ENCODE measurements at regions not wholly inside any gene's neighbourhood (a gene's known extent, or its start where the extent isn't known, plus 50 kb on each side); places are given as distances from the start of the nearest gene placed in this dataset.

DNA sequence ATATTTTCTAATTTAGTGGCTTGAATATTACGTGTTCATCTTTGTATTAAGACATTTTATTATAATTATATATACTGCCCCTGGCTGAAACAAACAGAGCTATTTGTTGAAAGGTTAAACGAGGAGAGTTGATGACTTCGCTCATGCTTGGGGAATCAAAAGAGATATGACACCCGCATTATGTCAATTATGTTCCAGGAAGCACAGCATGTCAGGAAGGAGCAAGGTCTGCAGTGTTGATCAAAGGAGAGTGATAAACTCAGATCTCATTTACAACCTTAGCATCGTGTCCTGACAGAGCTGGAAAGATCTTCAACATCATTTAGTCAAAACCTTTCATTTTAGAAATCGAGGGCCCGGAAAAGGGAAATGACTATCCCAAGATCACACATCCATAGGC is 510.1 kb downstream of the TDRD15 start:
- no peak for DNase-seq (ENCODE audit: extremely low read depth in 1 of 11, low read depth in 9 of 11, low spot score in 4 of 11)

DNA sequence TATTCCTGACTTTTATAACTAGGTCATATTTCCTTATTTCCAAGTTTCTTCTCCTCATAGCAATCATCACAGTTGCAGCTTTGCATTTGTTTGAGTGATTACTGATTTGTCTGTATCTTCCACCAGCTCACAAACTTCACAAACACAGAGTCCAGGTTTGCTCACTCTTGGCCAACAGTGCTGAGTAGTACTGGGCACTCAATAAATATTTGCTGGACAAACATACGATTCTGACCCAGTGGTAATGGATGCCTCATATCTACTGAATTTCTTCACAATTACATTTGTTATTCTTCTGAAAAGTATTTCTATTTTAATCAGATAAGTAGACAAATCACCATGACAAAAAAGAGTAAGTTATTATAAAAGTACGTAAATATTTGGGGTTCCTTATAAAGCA is 516.3 kb downstream of the TDRD15 start:
- no peak for DNase-seq (ENCODE audit: extremely low read depth in 1 of 11, low read depth in 9 of 11, low spot score in 4 of 11)

DNA sequence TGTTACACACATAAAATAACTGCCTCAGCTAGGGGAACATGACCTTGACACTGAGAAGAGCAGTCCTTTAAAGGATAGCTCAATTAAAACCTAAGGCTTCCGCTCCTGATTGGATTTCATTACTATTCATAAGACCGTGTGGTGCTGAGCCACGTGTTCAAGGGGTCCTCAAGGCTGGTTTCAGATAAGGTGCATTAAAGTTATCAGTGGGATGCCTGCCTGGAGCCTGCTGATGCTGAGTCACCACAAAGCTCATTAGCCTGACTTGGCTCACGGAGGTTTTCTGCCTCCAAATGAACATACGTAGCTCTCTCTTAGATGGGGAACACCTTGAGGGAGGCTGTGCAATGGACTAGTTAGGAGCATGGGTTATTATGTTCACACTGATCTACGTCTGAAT is 518.9 kb downstream of the TDRD15 start:
- DNase-seq (ENCODE audit: extremely low read depth in 1 of 11, low read depth in 9 of 11, low spot score in 4 of 11), result no peak

DNA sequence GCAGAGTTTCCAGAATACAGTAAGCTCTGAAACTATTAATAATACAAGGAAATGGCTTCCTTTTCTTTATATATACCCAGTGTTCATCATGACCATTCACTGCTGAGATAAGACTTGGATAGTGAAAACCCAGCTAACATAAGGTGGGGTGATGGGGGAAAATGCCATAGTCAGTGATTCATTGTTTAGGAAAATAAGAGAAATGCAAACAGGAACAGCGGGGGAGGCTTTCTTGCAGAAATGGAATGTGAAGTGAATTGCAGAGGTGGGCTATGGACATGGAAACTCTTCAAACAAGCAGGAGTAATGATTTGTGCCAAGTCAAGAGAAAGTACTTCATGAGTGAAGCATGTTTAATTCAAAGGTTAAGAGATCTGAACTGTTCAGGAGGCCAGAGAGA is 519.4 kb downstream of the TDRD15 start:
- DNase-seq (ENCODE audit: extremely low read depth in 1 of 11, low read depth in 9 of 11, low spot score in 4 of 11), result peak in 2 of 11 donors; percentile 15 to 37

DNA sequence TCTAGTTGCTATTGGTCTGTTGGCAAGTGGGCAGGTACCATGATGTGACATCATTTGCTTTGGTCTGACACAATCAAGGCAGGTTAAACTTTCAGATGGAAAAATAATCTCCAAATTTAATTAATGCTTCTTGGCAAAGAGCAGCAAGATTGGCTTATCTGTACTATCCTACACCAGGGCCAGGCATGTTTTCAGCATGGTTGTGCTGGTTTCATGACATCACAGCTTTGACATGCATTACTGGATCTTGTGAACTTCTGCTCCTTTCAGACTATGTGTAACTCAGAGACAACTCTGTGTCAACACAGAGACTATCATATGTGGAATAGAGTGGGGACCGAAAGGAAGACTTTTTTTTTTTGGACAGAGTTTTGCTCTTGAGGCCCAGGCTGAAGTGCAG is 520.5 kb downstream of the TDRD15 start:
- DNase-seq (ENCODE audit: extremely low read depth in 1 of 11, low read depth in 9 of 11, low spot score in 4 of 11), result no peak

DNA sequence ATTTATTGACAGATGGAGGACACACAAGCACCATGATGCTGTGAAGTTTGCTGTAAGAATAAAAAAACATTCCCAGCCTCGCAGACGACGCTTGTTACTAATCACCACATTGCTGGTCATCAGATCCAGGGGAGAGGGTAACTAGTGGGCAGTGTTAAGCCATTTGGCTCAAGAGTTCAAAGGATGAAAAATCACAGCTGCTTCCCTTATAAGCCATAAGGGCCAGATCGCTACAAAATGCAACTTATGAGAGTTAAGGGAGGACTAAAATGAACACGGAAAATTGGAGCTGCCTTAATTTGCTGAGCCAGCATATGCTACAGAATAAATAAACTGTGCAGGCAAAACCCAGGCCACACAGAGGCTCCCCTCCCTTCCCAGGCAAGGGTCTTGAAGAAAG is 522.6 kb downstream of the TDRD15 start:
- DNase-seq (ENCODE audit: extremely low read depth in 1 of 11, low read depth in 9 of 11, low spot score in 4 of 11), result peak in 5 of 11 donors; percentile 5 to 40 (median 25)

DNA sequence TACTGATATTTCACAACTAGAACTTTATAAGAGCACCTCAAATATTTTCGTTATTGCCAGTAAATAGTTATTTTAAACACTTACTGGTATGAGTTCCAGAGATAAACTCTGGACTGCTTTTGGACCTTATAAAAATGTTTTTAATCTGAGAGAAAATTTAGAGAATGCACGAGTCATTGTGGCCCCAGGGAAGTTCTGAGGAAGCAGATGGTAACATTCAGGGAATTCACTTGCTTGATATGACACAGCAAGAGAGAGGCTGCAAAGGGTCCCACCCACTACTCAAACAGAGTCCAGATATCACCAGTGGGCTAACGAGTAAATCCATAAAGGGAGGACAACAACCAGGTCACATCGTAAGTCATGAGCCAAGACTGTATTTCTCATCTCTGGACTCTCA is 526.8 kb downstream of the TDRD15 start:
- no peak for DNase-seq (ENCODE audit: extremely low read depth in 1 of 11, low read depth in 9 of 11, low spot score in 4 of 11)

DNA sequence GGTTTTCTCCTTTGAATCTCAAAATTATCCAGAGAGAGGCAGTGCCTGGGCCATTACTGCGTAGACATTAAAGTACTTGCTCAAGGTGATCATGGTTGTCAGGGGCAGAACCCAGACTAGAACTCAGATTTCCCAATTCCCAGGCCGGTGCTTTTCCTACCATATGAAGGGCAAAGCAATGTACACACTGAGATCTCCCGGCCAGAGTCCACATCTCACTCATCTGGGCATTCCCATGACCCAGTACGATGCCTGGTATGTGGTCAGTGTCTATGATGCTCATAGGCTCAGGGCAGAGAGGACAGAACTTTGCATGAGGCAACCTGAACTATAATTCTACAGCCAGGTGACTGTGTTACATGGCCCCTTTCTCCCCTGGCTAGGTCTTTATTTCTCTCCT is 531.4 kb downstream of the TDRD15 start:
- DNase-seq (ENCODE audit: extremely low read depth in 1 of 11, low read depth in 9 of 11, low spot score in 4 of 11), result no peak

DNA sequence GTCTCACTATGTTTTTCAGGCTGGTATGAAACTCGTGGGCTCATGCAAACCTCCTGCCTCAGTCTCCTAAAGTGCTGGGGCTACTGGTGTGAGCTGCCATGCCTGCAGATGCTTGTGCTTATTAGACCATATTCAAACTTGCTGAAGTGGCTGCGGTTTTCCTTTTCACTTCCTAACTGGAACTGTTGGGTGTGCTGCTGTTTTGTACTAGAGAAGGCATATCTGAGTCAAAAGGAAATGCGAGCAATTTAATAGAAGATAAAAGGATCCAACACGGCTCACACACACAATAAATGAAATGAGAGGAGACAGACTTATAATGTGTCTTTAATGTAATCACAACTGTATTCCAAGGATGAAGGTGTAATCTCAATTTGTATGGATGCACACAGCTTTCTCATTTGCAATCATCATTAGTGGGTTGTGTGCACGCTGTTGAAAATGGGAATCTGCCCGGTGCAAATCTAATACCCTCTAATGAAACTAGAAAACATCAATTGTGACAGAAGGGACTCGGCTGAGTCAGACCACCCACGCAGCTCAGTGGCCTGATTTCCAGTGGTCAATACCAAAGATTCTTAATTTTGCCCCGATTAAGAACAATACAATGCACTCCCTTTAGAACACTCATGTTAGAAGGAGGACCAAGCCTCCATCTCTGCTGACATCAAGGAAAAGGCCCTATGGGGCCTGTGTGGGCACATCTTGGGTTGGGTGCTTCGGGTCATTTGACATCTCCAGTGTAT is 532.7 kb downstream of the TDRD15 start:
- DNase-seq (ENCODE audit: extremely low read depth in 1 of 11, low read depth in 9 of 11, low spot score in 4 of 11), result no peak

DNA sequence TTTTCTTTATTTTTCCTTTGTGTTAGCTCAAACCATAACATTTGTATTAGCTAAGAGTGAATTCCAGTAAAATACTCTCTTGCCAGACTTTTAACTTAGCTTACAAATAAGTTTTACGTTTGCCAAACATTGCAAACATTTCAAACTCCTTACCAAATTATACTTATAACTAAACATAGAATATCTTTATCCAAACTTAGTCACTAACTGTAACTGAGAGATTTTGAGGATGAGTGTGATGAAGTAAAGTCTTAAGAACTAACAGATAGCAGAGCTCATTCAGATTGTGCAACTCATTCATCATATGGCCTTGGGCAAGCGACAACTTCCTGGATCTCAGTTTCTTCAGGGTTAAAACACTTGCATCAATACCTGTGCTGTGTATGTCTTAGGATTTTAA is 533.7 kb downstream of the TDRD15 start:
- DNase-seq (ENCODE audit: extremely low read depth in 1 of 11, low read depth in 9 of 11, low spot score in 4 of 11), result no peak

DNA sequence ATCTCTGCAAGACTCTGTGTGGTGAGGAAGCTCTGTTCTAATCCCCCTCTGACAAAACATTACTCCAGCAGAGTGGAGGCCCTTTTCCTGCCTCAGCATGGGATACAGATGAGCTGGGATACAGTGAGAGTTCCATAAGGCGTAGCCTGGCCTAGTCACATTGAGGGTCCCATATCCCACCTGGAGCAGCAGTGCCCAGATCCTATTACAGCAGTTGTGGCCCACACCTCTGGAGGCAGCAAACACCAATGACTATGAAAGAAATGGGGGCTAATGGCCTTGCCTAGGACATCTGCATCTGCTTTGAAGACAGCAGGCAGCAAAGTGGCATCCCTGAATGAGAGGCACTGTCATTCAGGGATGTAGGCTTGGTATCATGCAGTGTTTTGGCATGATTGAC is 534.5 kb downstream of the TDRD15 start:
- no peak for DNase-seq (ENCODE audit: extremely low read depth in 1 of 11, low read depth in 9 of 11, low spot score in 4 of 11)

DNA sequence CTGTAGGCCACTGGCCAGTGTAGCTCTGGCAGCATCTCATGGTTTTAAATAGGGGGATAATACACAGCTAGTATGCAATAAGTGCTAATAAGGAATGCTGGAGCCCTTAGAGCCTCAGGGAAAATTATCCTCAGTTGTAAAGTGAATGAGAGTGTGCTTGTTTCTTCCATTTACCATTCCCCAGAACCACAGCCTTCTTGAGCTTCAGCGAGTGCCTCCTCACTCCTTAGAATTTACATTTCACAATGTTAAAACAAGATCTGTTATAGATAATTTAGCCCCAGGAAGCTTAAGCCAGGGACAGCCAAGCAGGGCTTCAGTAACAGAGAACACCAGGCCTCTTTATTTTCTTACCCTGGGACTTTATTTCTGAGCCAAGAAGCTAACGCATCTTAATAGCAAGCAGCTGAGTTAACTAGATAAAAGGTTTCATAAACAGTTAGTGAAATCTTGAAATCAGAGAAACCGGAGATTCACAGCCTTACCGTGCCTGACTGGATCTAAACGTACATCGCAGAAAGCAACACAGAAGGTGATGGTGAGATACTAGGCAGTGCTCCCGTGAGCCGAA is 535.2 kb downstream of the TDRD15 start:
- no peak for DNase-seq (ENCODE audit: extremely low read depth in 1 of 11, low read depth in 9 of 11, low spot score in 4 of 11)

DNA sequence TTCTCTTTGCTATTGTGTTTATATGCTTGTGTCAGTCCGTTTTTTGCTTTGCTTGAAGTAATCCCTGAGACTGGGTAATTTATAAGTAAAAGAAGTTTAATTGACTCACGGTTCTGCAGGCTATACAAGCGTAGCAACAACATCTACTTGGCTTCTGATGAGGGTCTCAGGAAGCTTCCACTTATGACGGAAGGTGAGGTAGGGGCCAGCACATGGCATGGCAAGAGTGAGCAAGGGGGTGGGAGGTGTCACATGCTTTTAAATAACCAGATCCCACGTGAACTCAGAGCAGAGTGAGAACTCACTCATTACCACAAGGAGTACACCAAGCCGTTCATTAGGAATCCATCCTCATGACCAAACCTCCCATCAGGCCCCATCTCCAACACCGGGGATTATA is 540.3 kb downstream of the TDRD15 start:
- DNase-seq (ENCODE audit: extremely low read depth in 1 of 11, low read depth in 9 of 11, low spot score in 4 of 11), result no peak

DNA sequence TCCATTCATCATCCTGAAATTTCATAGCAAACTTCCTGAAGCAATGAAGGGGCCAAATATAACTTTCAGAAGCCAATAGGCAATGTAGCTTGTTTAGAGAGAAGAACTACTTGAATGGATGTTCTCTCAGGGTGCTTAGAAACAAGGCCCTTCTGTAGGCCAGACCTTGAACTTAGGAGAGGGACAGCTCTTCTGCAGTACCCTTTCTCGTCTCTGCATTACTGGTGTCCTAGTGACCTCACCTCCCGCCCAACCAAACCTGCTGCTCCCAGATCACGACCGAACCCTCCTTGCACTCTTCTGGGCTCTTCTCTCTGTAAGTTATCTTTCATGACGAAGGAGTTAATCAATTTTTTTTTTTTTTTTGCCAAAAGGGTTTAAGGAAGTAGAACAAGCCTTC is 543.9 kb downstream of the TDRD15 start:
- no peak for DNase-seq (ENCODE audit: extremely low read depth in 1 of 11, low read depth in 9 of 11, low spot score in 4 of 11)

DNA sequence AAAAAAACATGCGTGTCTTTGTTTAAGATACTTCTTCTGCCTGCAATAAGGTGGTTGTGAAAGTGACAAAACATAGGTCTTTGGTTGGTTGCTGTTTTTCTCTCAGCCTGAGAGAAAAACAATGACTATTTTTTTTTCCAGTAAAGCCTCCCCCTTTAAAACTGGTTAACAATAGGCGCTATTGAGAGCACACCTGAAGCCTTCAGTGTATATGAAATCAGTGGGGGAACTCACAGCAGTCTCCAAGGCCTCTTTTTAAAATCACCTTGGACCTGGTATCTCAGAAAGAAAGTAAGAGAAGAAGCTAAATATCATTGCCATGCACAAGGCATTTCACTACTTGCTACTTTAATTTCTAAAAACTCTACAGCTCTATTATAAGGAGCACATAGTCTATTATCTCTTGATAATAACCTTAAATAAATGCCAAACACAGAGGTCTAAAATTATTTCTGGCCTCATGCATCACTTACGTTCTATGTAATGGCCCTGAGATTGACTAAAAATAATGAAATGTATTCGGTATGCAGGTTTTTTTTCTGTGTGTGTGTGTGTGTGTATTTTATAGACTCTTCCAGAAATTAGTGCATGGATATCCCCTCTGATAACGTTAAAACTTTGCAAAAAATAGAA is 544.4 kb downstream of the TDRD15 start:
- no peak for DNase-seq (ENCODE audit: extremely low read depth in 1 of 11, low read depth in 9 of 11, low spot score in 4 of 11)

DNA sequence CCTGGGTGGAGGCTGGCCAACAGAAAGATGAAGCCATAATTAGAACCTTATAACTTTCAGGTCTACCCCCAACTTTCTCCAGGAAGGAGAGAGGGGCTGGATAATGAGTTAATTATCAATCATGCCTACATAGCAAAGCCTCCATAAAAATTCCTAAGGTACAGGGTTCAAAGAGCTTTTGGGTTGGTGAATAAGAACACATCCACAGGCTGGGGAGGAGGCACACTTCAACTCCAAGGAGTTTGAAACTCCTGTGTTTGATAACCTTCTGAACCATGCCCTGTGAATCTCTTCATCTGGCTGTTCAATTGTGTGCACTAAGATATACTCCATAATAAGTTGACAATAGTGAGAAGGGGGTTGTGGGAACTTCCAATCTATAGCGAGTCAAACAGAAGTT is 552.3 kb downstream of the TDRD15 start:
- DNase-seq (ENCODE audit: extremely low read depth in 1 of 11, low read depth in 9 of 11, low spot score in 4 of 11), result no peak

DNA sequence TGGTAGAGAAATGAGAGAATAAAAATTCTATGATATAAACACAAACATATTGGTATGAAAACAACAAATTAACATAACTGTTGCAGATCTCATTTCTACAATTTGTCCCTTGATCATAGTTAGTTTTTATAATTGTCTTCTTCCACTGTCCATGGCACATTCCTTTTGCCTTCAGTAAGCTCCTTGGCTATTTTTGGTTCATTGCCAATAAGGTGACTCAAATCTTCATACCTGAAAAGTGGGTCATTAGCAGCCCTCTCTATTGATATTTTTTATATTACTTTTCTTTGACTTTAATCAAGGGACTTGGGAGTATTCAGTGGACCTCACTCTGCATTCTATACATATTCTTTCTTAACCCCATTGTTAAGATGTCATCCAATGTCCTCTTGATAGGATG is 552.9 kb downstream of the TDRD15 start:
- DNase-seq (ENCODE audit: extremely low read depth in 1 of 11, low read depth in 9 of 11, low spot score in 4 of 11), result no peak

DNA sequence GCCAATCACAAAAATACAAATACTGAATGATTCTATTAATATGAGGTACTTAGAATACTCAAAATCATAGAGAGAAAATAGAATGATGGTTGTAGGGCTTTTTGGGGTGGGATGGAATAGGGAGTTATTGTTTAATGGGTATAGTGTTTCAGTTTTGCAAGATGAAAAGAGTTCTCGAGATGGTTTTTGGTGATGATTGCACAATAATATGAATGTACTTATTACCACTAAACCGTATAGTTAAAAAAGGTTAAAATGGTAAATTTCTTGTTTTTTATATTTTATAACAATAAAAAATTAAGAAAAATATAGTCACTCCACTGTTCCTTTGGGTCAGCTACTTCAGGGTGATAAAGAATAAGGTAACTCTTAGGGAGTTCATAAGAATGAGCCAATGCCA is 560.1 kb downstream of the TDRD15 start:
- DNase-seq (ENCODE audit: extremely low read depth in 1 of 11, low read depth in 9 of 11, low spot score in 4 of 11), result no peak

DNA sequence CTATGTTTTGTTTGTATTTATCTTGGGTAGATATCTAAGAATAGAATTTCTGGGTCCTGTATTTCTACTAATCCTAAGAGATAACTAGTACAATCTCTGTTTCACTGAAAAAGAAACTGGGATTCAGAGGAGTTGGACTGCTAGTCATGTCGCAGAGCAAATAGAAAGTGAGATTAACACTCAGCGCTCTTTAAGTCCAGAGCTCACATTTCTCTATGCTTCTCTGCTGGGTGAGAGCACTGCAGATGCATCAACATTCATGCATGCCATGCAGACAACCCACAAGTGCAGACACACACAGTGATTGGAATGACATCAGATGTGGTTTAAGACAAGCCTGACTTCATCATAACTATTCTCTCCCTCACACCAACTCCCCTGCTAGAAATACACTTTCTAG is 563.8 kb downstream of the TDRD15 start:
- no peak for DNase-seq (ENCODE audit: extremely low read depth in 1 of 11, low read depth in 9 of 11, low spot score in 4 of 11)

DNA sequence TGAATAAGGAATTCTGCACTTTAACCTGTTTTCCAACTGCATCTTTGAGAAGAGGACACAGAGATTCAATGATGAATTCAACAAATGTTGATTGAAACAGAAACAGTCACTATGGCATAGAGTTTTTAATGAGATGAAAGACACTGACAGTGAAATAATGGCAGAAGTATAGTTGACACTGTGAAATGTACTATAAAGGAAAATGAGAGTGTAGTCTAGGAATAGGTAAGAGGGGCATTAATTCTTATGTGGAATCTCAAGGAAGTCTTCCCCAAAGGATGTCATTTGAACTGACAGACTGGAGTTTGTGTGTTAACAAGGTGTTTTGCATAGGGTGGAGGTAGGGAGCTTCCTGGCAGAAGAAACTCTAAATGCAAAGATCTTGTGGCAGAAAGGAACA is 566.2 kb downstream of the TDRD15 start:
- DNase-seq (ENCODE audit: extremely low read depth in 1 of 11, low read depth in 9 of 11, low spot score in 4 of 11), result no peak

DNA sequence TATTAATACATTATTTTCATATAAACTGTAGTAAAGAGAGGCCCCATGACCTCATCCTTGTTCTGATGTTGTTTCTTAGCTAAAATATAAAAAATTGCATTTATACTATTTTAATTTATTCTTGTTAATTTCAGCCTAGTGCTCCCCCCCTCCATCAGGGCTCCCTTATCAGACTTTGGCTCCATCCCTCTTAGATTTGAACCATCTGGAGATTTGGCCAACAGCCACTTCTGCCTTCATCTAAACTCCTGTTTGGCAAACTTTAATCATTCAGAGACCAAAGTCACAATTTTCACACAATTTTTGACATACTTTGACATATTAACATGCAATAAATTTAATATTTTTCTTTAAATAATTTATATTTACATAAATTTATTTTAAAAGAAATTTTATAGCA is 569.3 kb downstream of the TDRD15 start:
- peak in 10 of 11 donors; percentile 7 to 49 (median 28) for DNase-seq (ENCODE audit: extremely low read depth in 1 of 11, low read depth in 9 of 11, low spot score in 4 of 11)
